Activated CD4-positive, alpha-beta T cell treated with anti-CD3 and anti-CD28 coated beads, Interleukin-2, amount 10 ng/mL, durations not matched to agents 24 days and 14 days (primary cell): ENCODE measurements at regions not wholly inside any gene's neighbourhood (a gene's known extent, or its start where the extent isn't known, plus 50 kb on each side); places are given as distances from the start of the nearest gene placed in this dataset.

Experiments
- DNase-seq: peaks from one replicate; pipeline ENCODE4 v3.0.0; 2022
- H3K27ac Mint-ChIP-seq: one replicate; pipeline ENCODE4 v1.8.0; 2022; ENCODE audit warnings: mild to moderate bottlenecking, mixed read lengths
- H3K27me3 Mint-ChIP-seq: one replicate; pipeline ENCODE4 v1.8.0; 2022; ENCODE audit warnings: mixed read lengths
- H3K36me3 Mint-ChIP-seq: one replicate; pipeline ENCODE4 v1.8.0; 2022; ENCODE audit warnings: low read depth, mild to moderate bottlenecking, mixed read lengths
- H3K4me1 Mint-ChIP-seq: one replicate; pipeline ENCODE4 v1.8.0; 2021; ENCODE audit warnings: mixed read lengths
- H3K4me3 Mint-ChIP-seq: one replicate; pipeline ENCODE4 v1.8.0; 2022; ENCODE audit warnings: mild to moderate bottlenecking, moderate library complexity, mixed read lengths
- H3K9me3 Mint-ChIP-seq: one replicate; pipeline ENCODE4 v1.8.0; 2021; ENCODE audit warnings: mixed read lengths
- intact Hi-C: fragments of 100-400 bp; cut with micrococcal nuclease; formaldehyde crosslinking; loops from one replicate; pipeline ENCODE4 v1.15.1; 2023

DNA sequence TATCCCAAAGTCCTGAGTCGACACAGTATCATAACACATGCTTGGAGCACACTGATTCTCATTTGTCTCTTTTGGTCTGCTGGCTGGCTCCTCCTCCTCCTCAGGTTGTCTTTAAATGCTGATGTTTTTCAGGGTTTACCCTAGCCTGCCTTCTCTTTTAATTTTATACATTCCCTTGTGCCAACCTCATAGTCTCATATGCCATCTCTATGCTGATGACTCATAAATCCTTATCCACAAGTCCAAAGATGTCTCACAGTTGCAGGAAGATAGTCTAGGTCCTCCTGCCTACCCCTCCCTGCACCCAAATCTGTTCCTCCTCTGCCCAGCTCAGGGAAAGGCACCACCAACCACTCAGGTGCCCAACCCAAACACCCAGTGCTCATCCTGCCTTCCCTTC, 108.3 kb downstream of the SIPA1L2 start:
- no peak overlapping the region for H3K4me3 Mint-ChIP-seq
- DNase-seq: no peak
- H3K27ac Mint-ChIP-seq: no peak overlapping the region
- no peaks in the 10 kb centered on the region for H3K36me3 Mint-ChIP-seq
- no peaks in the 10 kb centered on the region for H3K9me3 Mint-ChIP-seq
- peaks cover 2% of the 10 kb centered on the region for H3K4me1 Mint-ChIP-seq
- intact Hi-C loops: no loop called here
- H3K27me3 Mint-ChIP-seq: peaks cover 28% of the 10 kb centered on the region

- Mint-ChIP-seq H3K9me3 (no peaks in the 10 kb centered on the region), H3K36me3 (no peaks in the 10 kb centered on the region), H3K4me3 (no peak overlapping the region), H3K27me3 (peaks cover 35% of the 10 kb centered on the region), H3K4me1 (peaks cover 2% of the 10 kb centered on the region), H3K27ac (no peak overlapping the region)
- DNase-seq: no peak
- intact Hi-C loops: no loop called here
Observed at GRCh38 chr1:232519186-232519585, 110.7 kb downstream of the SIPA1L2 start.

DNA sequence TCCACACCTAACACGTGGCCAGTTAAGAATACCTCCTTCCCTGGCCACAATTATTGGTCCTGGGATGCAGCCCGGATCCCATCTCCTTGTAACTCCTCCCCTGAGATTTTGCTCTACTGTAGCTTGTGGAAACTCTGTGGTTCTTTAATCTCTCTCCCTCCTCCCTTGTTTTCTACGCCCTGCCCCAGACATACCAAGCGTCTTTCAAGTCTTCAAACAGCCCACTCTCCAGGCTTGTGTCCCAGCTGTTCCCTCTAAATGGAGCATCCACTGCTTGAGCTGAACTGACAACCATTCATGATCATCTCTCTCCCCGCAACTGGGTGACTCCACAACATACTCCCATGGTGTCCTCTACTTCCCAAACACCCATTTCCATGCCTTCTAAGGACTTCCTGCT, 111.6 kb downstream of the SIPA1L2 start:
- no peaks in the 10 kb centered on the region for H3K9me3 Mint-ChIP-seq
- intact Hi-C loops: no loop called here

GRCh38 chr1:232517204-232517603, 112.7 kb downstream of the SIPA1L2 start:
- H3K36me3 Mint-ChIP-seq: no peaks in the 10 kb centered on the region
- no peak overlapping the region for H3K27ac Mint-ChIP-seq
- H3K27me3 Mint-ChIP-seq: peaks cover 29% of the 10 kb centered on the region
- no peaks in the 10 kb centered on the region for H3K9me3 Mint-ChIP-seq
- H3K4me3 Mint-ChIP-seq: no peak overlapping the region
- no peak for DNase-seq
- intact Hi-C loops: no loop called here
- no peaks in the 10 kb centered on the region for H3K4me1 Mint-ChIP-seq

More for the DNA sequence above, 111.6 kb downstream of the SIPA1L2 start:
- Mint-ChIP-seq H3K36me3 (no peaks in the 10 kb centered on the region), H3K4me3 (no peak overlapping the region), H3K27ac (no peak overlapping the region), H3K4me1 (no peaks in the 10 kb centered on the region), H3K27me3 (peaks cover 30% of the 10 kb centered on the region)
- DNase-seq: no peak

DNA sequence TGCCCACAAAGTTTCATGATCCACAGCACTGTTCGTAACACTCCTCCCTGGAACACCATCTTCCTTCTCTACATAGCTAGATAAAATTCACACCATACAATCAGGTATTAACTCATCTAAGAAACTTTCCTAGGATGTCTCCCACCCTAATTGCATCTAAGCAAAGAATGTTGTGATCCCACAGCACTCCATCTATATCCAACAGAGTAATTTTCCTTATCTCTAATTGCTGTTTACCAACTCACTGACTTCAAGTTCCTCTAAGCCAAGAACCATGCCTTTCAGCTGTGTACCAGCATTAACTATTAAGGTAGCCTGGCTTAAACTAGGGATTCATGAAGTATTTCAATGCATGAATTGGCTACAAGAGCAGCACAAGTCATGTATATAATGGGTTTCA, 114.2 kb downstream of the SIPA1L2 start:
- intact Hi-C loops: no loop called here
- H3K27me3 Mint-ChIP-seq: peaks cover 25% of the 10 kb centered on the region
- no peaks in the 10 kb centered on the region for H3K36me3 Mint-ChIP-seq
- no peak overlapping the region for H3K27ac Mint-ChIP-seq
- DNase-seq: no peak
- no peaks in the 10 kb centered on the region for H3K9me3 Mint-ChIP-seq
- no peak overlapping the region for H3K4me3 Mint-ChIP-seq
- H3K4me1 Mint-ChIP-seq: no peaks in the 10 kb centered on the region

GRCh38 chr1:232512712-232513111, 117.2 kb downstream of the SIPA1L2 start:
- intact Hi-C loops: no loop called here
- Mint-ChIP-seq H3K4me3 (no peak overlapping the region), H3K36me3 (no peaks in the 10 kb centered on the region), H3K4me1 (no peaks in the 10 kb centered on the region), H3K27me3 (peaks cover 17% of the 10 kb centered on the region), H3K9me3 (no peaks in the 10 kb centered on the region), H3K27ac (no peak overlapping the region)
- no peak for DNase-seq

- Mint-ChIP-seq H3K4me3 (no peak overlapping the region), H3K36me3 (no peaks in the 10 kb centered on the region), H3K9me3 (no peaks in the 10 kb centered on the region), H3K4me1 (no peaks in the 10 kb centered on the region), H3K27me3 (peaks cover 16% of the 10 kb centered on the region), H3K27ac (no peak overlapping the region)
- intact Hi-C loops: no loop called here
- DNase-seq: no peak
Observed at GRCh38 chr1:232511172-232511571, 118.8 kb downstream of the SIPA1L2 start.

DNA sequence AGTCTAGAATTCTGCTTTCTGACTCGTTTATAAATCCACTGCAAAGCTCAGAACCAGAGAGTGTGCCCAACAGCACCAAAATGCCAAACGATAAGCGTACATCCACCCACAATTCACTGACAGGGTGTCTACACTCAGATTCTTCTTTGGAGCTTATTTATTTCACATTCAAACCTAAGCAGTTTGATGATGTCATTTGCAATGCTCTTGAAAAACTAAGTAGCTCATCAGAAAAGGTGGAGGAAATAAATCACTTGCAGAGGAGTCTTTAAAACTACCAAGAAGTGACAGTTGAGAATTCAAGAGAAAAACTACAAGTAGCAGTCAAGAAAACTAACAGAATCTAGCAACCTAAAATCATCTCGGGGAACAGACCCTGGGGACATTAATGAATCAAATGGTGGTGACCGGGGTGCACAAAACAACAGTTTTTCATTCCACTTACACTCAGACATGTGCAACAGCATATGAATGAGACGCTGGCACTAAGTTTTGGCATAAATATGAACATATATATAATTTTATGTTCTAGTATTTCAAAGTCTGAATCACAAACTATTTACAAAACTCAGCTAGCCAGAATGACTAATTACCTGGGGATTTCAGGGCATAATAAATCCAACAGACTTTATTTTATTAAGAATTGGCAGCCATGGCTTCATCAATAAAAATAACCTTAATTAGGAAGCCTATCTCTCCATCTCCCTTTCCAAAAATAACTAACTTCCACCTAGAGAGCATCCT, 119.4 kb downstream of the SIPA1L2 start:
- H3K27ac Mint-ChIP-seq: no peak overlapping the region
- peaks cover 11% of the 10 kb centered on the region for H3K27me3 Mint-ChIP-seq
- H3K4me1 Mint-ChIP-seq: no peaks in the 10 kb centered on the region
- intact Hi-C loops: no loop called here
- no peak for DNase-seq
- no peaks in the 10 kb centered on the region for H3K9me3 Mint-ChIP-seq
- no peaks in the 10 kb centered on the region for H3K36me3 Mint-ChIP-seq
- no peak overlapping the region for H3K4me3 Mint-ChIP-seq

DNA sequence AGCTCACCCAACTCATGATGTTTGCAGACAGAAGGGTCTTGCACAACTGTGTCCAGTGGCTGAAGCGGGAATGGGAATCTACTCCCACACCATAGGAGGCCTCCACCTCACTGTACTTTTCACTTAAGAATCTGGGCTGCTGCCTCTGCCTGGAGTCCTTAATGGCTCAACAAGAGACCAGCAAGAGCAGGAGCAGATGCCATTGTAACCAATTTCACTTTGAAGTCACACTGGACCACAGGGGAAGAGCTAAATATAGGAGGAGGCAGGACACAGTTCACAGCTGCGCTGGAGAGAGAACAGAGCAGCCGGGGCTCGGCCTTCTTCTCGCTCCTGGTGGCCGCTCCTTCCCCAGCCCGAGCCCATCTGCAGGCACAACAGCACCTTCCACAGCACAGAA, 120.4 kb downstream of the SIPA1L2 start:
- no peak overlapping the region for H3K27ac Mint-ChIP-seq
- H3K4me1 Mint-ChIP-seq: no peaks in the 10 kb centered on the region
- H3K36me3 Mint-ChIP-seq: no peaks in the 10 kb centered on the region
- H3K4me3 Mint-ChIP-seq: no peak overlapping the region
- peaks cover 9% of the 10 kb centered on the region for H3K27me3 Mint-ChIP-seq
- H3K9me3 Mint-ChIP-seq: no peaks in the 10 kb centered on the region
- intact Hi-C loops: no loop called here
- DNase-seq: no peak

DNA sequence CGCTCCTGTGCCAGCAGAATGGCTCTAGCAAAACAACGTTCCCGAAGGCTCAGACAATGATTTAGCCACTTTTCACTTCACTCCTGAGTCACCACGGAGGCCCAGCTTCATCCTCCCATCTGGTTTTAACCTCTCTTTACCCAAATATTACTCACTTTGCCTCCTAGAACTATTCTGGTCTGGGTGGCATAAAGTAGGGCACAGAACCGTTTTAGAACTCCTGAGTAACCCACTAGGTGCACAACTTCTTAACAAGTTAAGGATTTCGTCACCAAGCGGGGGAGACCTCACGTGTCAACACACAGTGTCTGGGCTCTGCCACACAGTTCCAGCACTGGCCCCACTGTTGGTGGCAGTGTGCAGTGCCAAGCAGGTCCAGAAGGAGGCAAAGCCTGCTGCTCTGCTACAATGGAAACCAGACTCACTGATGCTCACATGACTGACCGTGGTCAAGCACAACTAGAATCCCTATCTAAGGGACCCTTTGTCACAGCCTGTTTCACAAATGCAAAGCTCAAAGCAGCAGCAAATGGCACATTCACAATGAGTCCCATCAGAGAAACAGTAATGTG, 121.7 kb downstream of the SIPA1L2 start:
- H3K4me1 Mint-ChIP-seq: no peaks in the 10 kb centered on the region
- H3K9me3 Mint-ChIP-seq: no peaks in the 10 kb centered on the region
- no peak overlapping the region for H3K4me3 Mint-ChIP-seq
- DNase-seq: no peak
- H3K27me3 Mint-ChIP-seq: peaks cover 8% of the 10 kb centered on the region
- no peaks in the 10 kb centered on the region for H3K36me3 Mint-ChIP-seq
- intact Hi-C loops: no loop called here
- no peak overlapping the region for H3K27ac Mint-ChIP-seq

GRCh38 chr1:232507571-232507970, 122.4 kb downstream of the SIPA1L2 start:
- H3K27me3 Mint-ChIP-seq: peaks cover 7% of the 10 kb centered on the region
- intact Hi-C loops: no loop called here

GRCh38 chr1:232505884-232506283, 124.0 kb downstream of the SIPA1L2 start:
- intact Hi-C loops: no loop called here
- Mint-ChIP-seq H3K4me3 (no peak overlapping the region), H3K36me3 (no peaks in the 10 kb centered on the region), H3K27ac (no peak overlapping the region), H3K9me3 (no peaks in the 10 kb centered on the region), H3K27me3 (peaks cover 3% of the 10 kb centered on the region), H3K4me1 (no peaks in the 10 kb centered on the region)
- DNase-seq: no peak

More at GRCh38 chr1:232507571-232507970, 122.4 kb downstream of the SIPA1L2 start:
- H3K27ac Mint-ChIP-seq: no peak overlapping the region
- no peaks in the 10 kb centered on the region for H3K9me3 Mint-ChIP-seq
- H3K36me3 Mint-ChIP-seq: no peaks in the 10 kb centered on the region
- DNase-seq: no peak
- H3K4me1 Mint-ChIP-seq: no peaks in the 10 kb centered on the region
- H3K4me3 Mint-ChIP-seq: no peak overlapping the region

DNA sequence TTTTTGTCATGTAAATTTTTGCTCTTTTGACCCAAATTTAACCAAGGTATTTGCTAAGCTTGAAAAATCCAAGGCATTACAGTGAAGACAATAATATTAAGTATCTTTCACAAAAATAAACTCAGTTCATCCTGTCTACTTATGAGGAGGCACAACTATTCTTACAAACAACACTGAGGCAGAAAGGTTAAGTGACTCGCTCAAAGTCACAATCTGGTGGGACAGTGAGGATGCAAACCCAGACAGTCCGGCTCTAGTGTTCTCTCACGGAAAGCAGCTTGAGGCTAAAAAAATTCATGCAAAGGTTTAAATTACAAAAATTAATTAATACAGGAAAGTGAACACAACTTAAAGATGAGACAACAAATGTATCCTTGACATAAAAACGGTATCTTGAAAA, 125.3 kb downstream of the SIPA1L2 start:
- intact Hi-C loops: no loop called here
- Mint-ChIP-seq H3K27me3 (peaks cover 3% of the 10 kb centered on the region), H3K36me3 (no peaks in the 10 kb centered on the region), H3K4me1 (no peaks in the 10 kb centered on the region), H3K4me3 (no peak overlapping the region), H3K9me3 (no peaks in the 10 kb centered on the region), H3K27ac (no peak overlapping the region)
- no peak for DNase-seq

GRCh38 chr1:232503497-232503896, 126.4 kb downstream of the SIPA1L2 start:
- Mint-ChIP-seq H3K9me3 (no peaks in the 10 kb centered on the region), H3K27me3 (no peaks in the 10 kb centered on the region), H3K27ac (no peak overlapping the region), H3K4me3 (no peak overlapping the region), H3K36me3 (no peaks in the 10 kb centered on the region), H3K4me1 (no peaks in the 10 kb centered on the region)
- intact Hi-C loops: no loop called here
- DNase-seq: no peak

- Mint-ChIP-seq H3K4me3 (no peak overlapping the region), H3K27me3 (no peaks in the 10 kb centered on the region), H3K36me3 (no peaks in the 10 kb centered on the region), H3K9me3 (no peaks in the 10 kb centered on the region), H3K4me1 (no peaks in the 10 kb centered on the region), H3K27ac (no peak overlapping the region)
- intact Hi-C loops: no loop called here
- DNase-seq: no peak
Observed at GRCh38 chr1:232501854-232502253, 128.1 kb downstream of the SIPA1L2 start.
